ENCODE measurements at regions not wholly inside any gene's neighbourhood (a gene's known extent, or its start where the extent isn't known, plus 50 kb on each side); places are given as distances from the start of the nearest gene placed in this dataset.

DNA sequence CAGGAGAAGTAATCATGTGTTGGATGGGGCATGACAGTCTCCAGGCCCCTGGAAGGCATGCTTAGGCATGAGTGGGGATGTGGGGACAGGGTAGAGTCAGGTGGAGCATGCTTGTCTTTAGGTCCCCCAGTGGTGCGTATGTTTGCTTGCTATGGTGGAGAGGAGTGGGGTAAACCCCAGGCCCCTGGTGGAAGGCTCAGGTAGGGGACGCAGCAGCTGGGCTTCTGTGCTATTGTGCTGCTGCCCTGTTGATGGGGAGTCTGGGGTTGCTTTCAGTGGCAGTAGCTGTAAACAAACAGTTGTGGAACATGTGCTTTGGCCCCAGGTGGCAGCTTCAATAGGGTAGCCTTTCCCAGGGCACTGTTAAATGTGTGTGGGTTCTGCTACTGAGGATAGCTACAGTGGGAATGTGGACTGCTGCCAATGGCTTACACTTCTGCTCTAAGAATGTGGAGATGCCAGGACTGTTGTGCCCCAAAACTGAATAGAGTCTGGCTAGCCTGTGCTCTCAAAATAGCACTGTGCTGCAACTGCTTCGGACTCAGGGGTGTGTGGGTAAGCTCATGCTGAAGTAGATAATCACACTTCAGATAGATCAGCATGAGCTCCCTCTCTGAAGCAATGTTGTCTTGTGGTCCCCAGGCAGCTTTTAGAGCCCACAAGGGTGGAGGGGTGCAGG is 1257.3 kb downstream of the DIAPH3 start:
- TF ChIP-seq CTCF (conservative IDR thresholded peaks at IDR 0.05; ENCODE audit: low read depth in 2 of 2) = no peak
- TF ChIP-seq EZH2phosphoT487 (IDR thresholded peaks at IDR 0.05; ENCODE audit: unreplicated experiment) = no peak
- no peak for TF ChIP-seq EZH2 (IDR thresholded peaks at IDR 0.05; ENCODE audit: low read depth, unreplicated experiment)
- TF ChIP-seq POLR2AphosphoS5 (IDR thresholded peaks at IDR 0.05; ENCODE audit: low read depth) = no peak
- no peak for TF ChIP-seq NANOG (IDR thresholded peaks at IDR 0.05; ENCODE audit: borderline replicate concordance)
- TF ChIP-seq REST (IDR thresholded peaks at IDR 0.05; ENCODE audit: unreplicated experiment) = no peak
- no peak for TF ChIP-seq CREB1 (CRISPR knock-in tag; IDR thresholded peaks at IDR 0.05; ENCODE audit: low read depth)
- no peak for TF ChIP-seq JUNB (IDR thresholded peaks at IDR 0.05; ENCODE audit: unreplicated experiment)
- no peak for TF ChIP-seq ZNF331 (CRISPR knock-in tag; IDR thresholded peaks at IDR 0.05; ENCODE audit: low read depth)
- TF ChIP-seq STAT1 (IDR thresholded peaks at IDR 0.05; ENCODE audit: unreplicated experiment) = no peak
- TF ChIP-seq, protein P1, sequence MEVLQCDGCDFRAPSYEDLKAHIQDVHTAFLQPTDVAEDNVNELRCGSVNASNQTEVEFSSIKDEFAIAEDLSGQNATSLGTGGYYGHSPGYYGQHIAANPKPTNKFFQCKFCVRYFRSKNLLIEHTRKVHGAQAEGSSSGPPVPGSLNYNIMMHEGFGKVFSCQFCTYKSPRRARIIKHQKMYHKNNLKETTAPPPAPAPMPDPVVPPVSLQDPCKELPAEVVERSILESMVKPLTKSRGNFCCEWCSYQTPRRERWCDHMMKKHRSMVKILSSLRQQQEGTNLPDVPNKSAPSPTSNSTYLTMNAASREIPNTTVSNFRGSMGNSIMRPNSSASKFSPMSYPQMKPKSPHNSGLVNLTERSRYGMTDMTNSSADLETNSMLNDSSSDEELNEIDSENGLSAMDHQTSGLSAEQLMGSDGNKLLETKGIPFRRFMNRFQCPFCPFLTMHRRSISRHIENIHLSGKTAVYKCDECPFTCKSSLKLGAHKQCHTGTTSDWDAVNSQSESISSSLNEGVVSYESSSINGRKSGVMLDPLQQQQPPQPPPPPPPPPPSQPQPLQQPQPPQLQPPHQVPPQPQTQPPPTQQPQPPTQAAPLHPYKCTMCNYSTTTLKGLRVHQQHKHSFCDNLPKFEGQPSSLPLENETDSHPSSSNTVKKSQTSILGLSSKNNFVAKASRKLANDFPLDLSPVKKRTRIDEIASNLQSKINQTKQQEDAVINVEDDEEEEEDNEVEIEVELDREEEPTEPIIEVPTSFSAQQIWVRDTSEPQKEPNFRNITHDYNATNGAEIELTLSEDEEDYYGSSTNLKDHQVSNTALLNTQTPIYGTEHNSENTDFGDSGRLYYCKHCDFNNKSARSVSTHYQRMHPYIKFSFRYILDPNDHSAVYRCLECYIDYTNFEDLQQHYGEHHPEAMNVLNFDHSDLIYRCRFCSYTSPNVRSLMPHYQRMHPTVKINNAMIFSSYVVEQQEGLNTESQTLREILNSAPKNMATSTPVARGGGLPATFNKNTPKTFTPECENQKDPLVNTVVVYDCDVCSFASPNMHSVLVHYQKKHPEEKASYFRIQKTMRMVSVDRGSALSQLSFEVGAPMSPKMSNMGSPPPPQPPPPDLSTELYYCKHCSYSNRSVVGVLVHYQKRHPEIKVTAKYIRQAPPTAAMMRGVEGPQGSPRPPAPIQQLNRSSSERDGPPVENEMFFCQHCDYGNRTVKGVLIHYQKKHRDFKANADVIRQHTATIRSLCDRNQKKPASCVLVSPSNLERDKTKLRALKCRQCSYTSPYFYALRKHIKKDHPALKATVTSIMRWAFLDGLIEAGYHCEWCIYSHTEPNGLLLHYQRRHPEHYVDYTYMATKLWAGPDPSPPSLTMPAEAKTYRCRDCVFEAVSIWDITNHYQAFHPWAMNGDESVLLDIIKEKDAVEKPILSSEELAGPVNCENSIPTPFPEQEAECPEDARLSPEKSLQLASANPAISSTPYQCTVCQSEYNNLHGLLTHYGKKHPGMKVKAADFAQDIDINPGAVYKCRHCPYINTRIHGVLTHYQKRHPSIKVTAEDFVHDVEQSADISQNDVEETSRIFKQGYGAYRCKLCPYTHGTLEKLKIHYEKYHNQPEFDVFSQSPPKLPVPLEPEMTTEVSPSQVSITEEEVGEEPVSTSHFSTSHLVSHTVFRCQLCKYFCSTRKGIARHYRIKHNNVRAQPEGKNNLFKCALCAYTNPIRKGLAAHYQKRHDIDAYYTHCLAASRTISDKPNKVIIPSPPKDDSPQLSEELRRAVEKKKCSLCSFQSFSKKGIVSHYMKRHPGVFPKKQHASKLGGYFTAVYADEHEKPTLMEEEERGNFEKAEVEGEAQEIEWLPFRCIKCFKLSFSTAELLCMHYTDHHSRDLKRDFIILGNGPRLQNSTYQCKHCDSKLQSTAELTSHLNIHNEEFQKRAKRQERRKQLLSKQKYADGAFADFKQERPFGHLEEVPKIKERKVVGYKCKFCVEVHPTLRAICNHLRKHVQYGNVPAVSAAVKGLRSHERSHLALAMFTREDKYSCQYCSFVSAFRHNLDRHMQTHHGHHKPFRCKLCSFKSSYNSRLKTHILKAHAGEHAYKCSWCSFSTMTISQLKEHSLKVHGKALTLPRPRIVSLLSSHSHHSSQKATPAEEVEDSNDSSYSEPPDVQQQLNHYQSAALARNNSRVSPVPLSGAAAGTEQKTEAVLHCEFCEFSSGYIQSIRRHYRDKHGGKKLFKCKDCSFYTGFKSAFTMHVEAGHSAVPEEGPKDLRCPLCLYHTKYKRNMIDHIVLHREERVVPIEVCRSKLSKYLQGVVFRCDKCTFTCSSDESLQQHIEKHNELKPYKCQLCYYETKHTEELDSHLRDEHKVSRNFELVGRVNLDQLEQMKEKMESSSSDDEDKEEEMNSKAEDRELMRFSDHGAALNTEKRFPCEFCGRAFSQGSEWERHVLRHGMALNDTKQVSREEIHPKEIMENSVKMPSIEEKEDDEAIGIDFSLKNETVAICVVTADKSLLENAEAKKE (CRISPR knock-in tag; IDR thresholded peaks at IDR 0.05) = no peak

All from GM23338 (cell line).